ENCODE measurements at regions not wholly inside any gene's neighbourhood (a gene's known extent, or its start where the extent isn't known, plus 50 kb on each side); places are given as distances from the start of the nearest gene placed in this dataset.
A peak's percentile ranks its signal among the peaks of the same experiment; 100 is the strongest.

DNA sequence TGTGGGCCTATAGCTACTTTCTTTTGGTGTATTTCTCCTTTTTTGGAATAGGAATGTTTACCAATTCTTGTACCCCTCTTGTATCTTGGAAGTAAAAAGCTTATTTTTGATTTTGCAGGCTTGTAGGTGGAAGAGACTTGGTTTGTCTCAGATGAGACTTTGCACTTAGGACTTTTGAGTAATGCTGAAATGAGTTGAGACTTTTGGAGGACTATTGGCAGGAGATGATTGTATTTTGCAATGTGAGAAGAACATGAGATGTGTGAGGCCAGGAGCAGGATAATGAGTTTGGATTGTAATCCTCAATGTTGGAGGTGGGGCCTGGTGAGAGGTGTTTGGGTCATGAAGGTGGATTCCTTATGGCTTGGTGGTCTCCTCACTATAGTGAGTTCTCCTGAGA, 106.3 kb downstream of the KBTBD8 start:
- H3K4me3 ChIP-seq (ENCODE audit: control insufficient read depth, low read depth, low read length), result no peak overlapping the region
- TF ChIP-seq, protein P1, sequence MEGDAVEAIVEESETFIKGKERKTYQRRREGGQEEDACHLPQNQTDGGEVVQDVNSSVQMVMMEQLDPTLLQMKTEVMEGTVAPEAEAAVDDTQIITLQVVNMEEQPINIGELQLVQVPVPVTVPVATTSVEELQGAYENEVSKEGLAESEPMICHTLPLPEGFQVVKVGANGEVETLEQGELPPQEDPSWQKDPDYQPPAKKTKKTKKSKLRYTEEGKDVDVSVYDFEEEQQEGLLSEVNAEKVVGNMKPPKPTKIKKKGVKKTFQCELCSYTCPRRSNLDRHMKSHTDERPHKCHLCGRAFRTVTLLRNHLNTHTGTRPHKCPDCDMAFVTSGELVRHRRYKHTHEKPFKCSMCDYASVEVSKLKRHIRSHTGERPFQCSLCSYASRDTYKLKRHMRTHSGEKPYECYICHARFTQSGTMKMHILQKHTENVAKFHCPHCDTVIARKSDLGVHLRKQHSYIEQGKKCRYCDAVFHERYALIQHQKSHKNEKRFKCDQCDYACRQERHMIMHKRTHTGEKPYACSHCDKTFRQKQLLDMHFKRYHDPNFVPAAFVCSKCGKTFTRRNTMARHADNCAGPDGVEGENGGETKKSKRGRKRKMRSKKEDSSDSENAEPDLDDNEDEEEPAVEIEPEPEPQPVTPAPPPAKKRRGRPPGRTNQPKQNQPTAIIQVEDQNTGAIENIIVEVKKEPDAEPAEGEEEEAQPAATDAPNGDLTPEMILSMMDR (IDR thresholded peaks at IDR 0.05; ENCODE audit: control insufficient read depth, insufficient read depth, low read depth, low read length, missing control alignments), result no peak
- DNase-seq (ENCODE audit: low read depth), result no peak

DNA sequence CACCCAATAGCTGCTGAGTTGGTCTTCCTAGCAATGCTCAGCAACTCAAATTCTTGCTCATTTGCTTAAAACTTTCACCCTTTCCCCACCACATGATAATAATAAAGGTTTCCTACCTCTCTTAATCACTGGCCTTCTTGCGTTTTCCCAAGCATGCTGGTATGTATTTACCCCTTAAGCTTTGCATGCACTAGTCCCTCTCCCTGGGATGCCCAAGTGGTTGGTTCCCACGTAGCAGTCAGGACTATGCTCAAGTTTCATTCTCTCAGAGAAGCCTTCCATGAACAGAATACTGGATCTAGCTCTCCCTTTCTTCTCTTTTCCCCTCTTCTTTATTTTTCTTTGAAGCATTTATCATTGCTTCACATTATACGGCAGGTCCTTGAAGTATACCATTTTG, 108.8 kb downstream of the KBTBD8 start:
- no peak overlapping the region for H3K4me3 ChIP-seq (ENCODE audit: control insufficient read depth, low read depth, low read length)
- no peak for DNase-seq (ENCODE audit: low read depth)
- TF ChIP-seq, protein P1 (IDR thresholded peaks at IDR 0.05; ENCODE audit: control insufficient read depth, insufficient read depth, low read depth, low read length, missing control alignments), result no peak

DNA sequence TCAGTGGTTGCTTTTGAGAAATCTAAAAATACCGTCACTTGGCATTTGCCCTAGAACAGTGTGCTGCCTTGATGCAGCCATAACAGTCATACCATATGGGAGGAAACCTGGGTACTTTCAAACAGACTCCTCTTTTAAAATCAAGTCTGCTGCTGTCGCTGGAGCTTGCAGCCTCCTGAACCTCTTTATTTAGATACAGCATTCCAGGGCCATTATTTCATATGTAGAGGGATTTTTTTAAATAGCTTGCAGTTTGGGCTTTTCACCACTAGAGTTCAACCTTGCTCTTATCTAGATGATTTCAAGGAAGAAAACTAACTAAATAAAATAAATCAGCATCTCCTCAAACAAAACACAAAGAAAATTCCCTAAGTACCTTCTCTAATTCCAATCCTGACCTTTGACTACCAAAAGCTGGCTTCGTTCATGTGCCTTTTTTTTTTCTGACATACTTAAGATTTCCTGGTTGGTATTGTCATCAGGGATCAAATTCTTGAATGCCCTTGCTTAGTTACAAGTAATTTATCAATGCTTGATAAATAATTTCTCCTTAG, 111.6 kb downstream of the KBTBD8 start:
- no peak overlapping the region for H3K4me3 ChIP-seq (ENCODE audit: control insufficient read depth, low read depth, low read length)
- DNase-seq (ENCODE audit: low read depth), result peak; percentile 38
- TF ChIP-seq, protein P1 (IDR thresholded peaks at IDR 0.05; ENCODE audit: control insufficient read depth, insufficient read depth, low read depth, low read length, missing control alignments), result peak; percentile 61

DNA sequence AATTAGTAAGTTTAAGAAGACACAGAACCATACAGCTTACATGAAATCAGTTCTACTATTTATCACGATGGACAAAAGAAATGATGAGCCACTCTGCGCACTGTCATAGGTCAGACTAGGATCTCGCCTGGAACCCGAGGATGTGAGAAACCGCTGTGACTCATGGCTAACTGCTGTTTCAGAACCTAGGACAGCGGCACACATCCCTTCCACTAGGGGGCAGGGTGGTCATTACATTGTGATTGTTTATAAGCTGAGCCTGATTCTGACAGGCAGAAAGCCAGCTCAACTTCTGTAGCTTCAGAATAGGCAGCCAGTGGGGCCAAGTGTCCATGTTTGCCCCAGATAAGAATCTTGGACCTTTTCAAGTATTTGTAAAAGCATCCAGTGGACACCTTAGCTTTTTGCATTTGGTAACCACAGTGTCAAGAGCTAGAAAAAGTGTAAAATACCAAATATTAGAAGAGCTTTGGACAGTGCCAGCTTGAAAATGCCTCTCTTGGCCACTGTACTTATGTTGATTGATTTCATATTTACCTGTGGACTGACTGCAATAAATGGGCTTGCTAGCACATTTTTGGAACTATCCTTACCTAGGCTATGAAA, 115.8 kb downstream of the KBTBD8 start:
- no peak overlapping the region for H3K4me3 ChIP-seq (ENCODE audit: control insufficient read depth, low read depth, low read length)
- DNase-seq (ENCODE audit: low read depth), result peak; percentile 44
- TF ChIP-seq, protein P1 (IDR thresholded peaks at IDR 0.05; ENCODE audit: control insufficient read depth, insufficient read depth, low read depth, low read length, missing control alignments), result peak; percentile 99

DNA sequence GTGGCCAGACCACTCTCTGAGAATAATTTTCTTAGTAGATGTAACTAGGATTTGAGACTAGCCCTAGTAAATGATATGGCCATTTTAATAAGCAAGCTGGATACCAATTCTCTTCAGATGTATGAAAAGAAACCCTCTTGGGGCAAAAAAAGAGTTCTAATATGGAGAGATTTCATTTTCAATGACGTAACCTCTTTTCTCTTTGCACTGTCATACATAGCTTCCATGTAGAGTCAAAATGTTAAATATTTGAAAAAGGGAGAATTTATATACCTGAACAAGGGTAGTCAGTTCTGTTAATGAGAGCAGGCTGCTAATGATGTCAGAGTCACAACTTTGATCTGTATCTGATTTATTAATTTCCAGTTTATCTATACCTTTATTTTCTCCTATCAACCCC, 120.0 kb downstream of the KBTBD8 start:
- TF ChIP-seq, protein P1 (IDR thresholded peaks at IDR 0.05; ENCODE audit: control insufficient read depth, insufficient read depth, low read depth, low read length, missing control alignments), result no peak
- H3K4me3 ChIP-seq (ENCODE audit: control insufficient read depth, low read depth, low read length), result no peak overlapping the region
- DNase-seq (ENCODE audit: low read depth), result no peak

DNA sequence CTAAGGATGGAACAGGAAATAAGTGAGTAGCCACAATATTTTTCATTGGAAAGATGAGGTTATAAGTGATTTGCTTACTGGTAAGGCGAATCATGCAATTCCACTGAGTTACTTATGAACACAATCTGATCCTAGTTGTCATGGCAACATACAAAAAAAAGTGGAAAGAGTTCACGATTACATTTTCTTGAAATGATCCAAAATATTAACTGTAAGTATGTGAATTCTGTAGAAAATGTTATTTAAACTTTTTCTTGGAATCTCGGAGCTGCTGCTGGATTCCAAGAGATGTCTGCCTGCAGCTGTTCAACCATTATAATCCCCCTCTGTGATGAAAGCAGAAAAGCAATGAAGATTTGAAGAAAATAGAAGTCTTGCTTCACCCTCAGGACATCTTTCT, 120.5 kb downstream of the KBTBD8 start:
- TF ChIP-seq, protein P1 (IDR thresholded peaks at IDR 0.05; ENCODE audit: control insufficient read depth, insufficient read depth, low read depth, low read length, missing control alignments), result no peak
- no peak for DNase-seq (ENCODE audit: low read depth)

More for the DNA sequence above, 120.5 kb downstream of the KBTBD8 start:
- no peak overlapping the region for H3K4me3 ChIP-seq (ENCODE audit: control insufficient read depth, low read depth, low read length)
